HCT116 (cell line): ENCODE measurements at regions not wholly inside any gene's neighbourhood (a gene's known extent, or its start where the extent isn't known, plus 50 kb on each side); places are given as distances from the start of the nearest gene placed in this dataset.

ENCODE experiments used
- ATAC-seq: fragments of 200-7000 bp; cut with Tn5 transposase; 2 replicates; pipeline ENCODE4 v1.9.1; 2020; ENCODE audit warnings: mild to moderate bottlenecking, moderate library complexity
- BruUV-seq: library from RNA; stranded (reverse); fragments of 400-500 nt; replicated peaks from 2 replicates; lab custom pipeline; 2021; lab: Mats Ljungman, UMichigan
- CTCF ChIA-PET: fragments of 300-600 bp; sonication (Branson Sonifier 250); formaldehyde crosslinking; loops from one replicate; lab custom pipeline; 2021; ENCODE audit warnings: antibody characterized with exemption; lab: Charles Lee
- POLR2A ChIA-PET: fragments of 300-600, 350-600 bp; sonication (Branson Sonifier 250); formaldehyde crosslinking; loops from one replicate; lab custom pipeline; 2021; ENCODE audit warnings: antibody characterized with exemption; lab: Charles Lee
- RAD21 ChIA-PET, 2 experiments: fragments of 300-600 bp; sonication (Branson Sonifier 250); formaldehyde crosslinking; loops; one replicate each; lab custom pipeline; 2023; ENCODE audit warnings: low total read pairs in 2 of 2; ENCODE audit not compliant: uncharacterized antibody in 2 of 2, unreplicated experiment in 2 of 2, low non-redundant PET in 1 of 2; lab: Charles Lee
- DNase-seq: peaks from one replicate; pipeline ENCODE4 v3.0.0-alpha.2; 2010; ENCODE audit warnings: low read depth, low spot score
- H2AFZ ChIP-seq: fragments of 200-600 bp; shearing (Covaris generic), sonication (generic); 2 replicates; pipeline ENCODE4 v1.6.1; 2017; ENCODE audit warnings: low read depth, mixed run types, mixed read lengths, antibody characterized with exemption, low read length; ENCODE audit not compliant: poor library complexity, severe bottlenecking
- H3K27ac ChIP-seq: 2 replicates; pipeline ENCODE4 v1.5.1; 2012; ENCODE audit warnings: low read depth, low read length
- H3K27me3 ChIP-seq: fragments of 200-600 bp; sonication (generic); 2 replicates; pipeline ENCODE4 v1.6.1; 2016; ENCODE audit warnings: mixed run types, low read length, mixed read lengths; ENCODE audit not compliant: insufficient read depth
- H3K36me3 ChIP-seq, 2 experiments: fragments of 200-500 bp in 1 of 2; fragments of 200-600 bp in 1 of 2; sonication (Bioruptor generic) in 1 of 2; sonication (generic) in 1 of 2; 2 replicates each; pipeline versions ENCODE4 v1.5.1 to v1.6.1; 2014 to 2016; ENCODE audit warnings: low read length in 2 of 2, inconsistent platforms in 1 of 2, mixed read lengths in 1 of 2, mixed run types in 1 of 2; ENCODE audit not compliant: insufficient read depth in 2 of 2, control insufficient read depth in 1 of 2
- H3K4me1 ChIP-seq, 2 experiments: fragments of 200-600 bp in 1 of 2; sonication (generic) in 1 of 2; 2 replicates each; pipeline versions ENCODE4 v1.5.1 to v1.6.1; 2012 to 2017; ENCODE audit warnings: low read length in 2 of 2, inconsistent platforms in 1 of 2, mild to moderate bottlenecking in 1 of 2, mixed read lengths in 1 of 2, mixed run types in 1 of 2, moderate library complexity in 1 of 2; ENCODE audit not compliant: insufficient read depth in 2 of 2, control insufficient read depth in 1 of 2
- H3K4me2 ChIP-seq: fragments of 200-600 bp; sonication (generic); 2 replicates; pipeline ENCODE4 v1.6.1; 2017; ENCODE audit warnings: mixed run types, low read length, mixed read lengths
- H3K4me3 ChIP-seq, 2 experiments: fragments of 200-600 bp in 1 of 2; sonication (generic) in 1 of 2; replicated peaks in 1 of 2; 2 replicates each; pipeline ENCODE4 v1.5.1; 2011 to 2016; ENCODE audit warnings: low read length in 2 of 2, control low read depth in 1 of 2, low read depth in 1 of 2, mild to moderate bottlenecking in 1 of 2, mixed read lengths in 1 of 2, mixed run types in 1 of 2
- H3K79me2 ChIP-seq: fragments of 200-600 bp; sonication (generic); 2 replicates; pipeline ENCODE4 v1.6.1; 2017; ENCODE audit warnings: mild to moderate bottlenecking, mixed run types, low read length, moderate library complexity, mixed read lengths; ENCODE audit not compliant: insufficient read depth
- H3K9ac ChIP-seq: fragments of 200-600 bp; sonication (generic); 2 replicates; pipeline ENCODE4 v1.6.1; 2016; ENCODE audit warnings: low read length, mixed read lengths
- H3K9me2 ChIP-seq: fragments of 200-600 bp; sonication (generic), shearing (Covaris generic); 2 replicates; pipeline ENCODE4 v1.6.1; 2017; ENCODE audit warnings: mixed run types, mild to moderate bottlenecking, moderate library complexity; ENCODE audit not compliant: insufficient read depth
- H3K9me3 ChIP-seq, 2 experiments: fragments of 200-500 bp in 1 of 2; fragments of 200-600 bp in 1 of 2; sonication (Bioruptor generic) in 1 of 2; sonication (generic) in 1 of 2; 2 replicates each; pipeline ENCODE4 v1.6.1; 2014 to 2017; ENCODE audit warnings: low read length in 2 of 2, mixed read lengths in 2 of 2, inconsistent platforms in 1 of 2, low read depth in 1 of 2, mild to moderate bottlenecking in 1 of 2, mixed run types in 1 of 2, moderate library complexity in 1 of 2; ENCODE audit not compliant: control insufficient read depth in 1 of 2, insufficient read depth in 1 of 2
- H4K20me1 ChIP-seq: fragments of 200-600 bp; sonication (generic), shearing (Covaris generic); 2 replicates; pipeline ENCODE4 v1.6.1; 2017; ENCODE audit warnings: mixed run types, mild to moderate bottlenecking, moderate library complexity; ENCODE audit not compliant: insufficient read depth
- EGR1 ChIP-seq: IDR thresholded peaks from 2 replicates; pipeline ENCODE4 v1.6.1; 2012; ENCODE audit warnings: low read depth
- ELF1 ChIP-seq: IDR thresholded peaks from 2 replicates; pipeline ENCODE4 v1.6.1; 2012; ENCODE audit warnings: low read depth, borderline replicate concordance
- EZH2 ChIP-seq: fragments of 200-600 bp; sonication (generic); IDR thresholded peaks from 2 replicates; pipeline ENCODE4 v1.6.1; 2017; ENCODE audit warnings: antibody characterized with exemption, mixed run types
- JUND ChIP-seq: IDR thresholded peaks from 2 replicates; pipeline ENCODE4 v1.6.1; 2012
- POLR2A ChIP-seq: IDR thresholded peaks from 2 replicates; pipeline ENCODE4 v1.7.0; 2011; ENCODE audit warnings: borderline replicate concordance; ENCODE audit not compliant: insufficient read depth, insufficient read length; ENCODE audit errors: extremely low read depth
- RAD21 ChIP-seq: IDR thresholded peaks from 2 replicates; pipeline ENCODE4 v1.6.1; 2012; ENCODE audit warnings: low read depth, mild to moderate bottlenecking
- SRF ChIP-seq: IDR thresholded peaks from 2 replicates; pipeline ENCODE4 v1.6.1; 2012; ENCODE audit warnings: low read depth
- TCF7L2 ChIP-seq: IDR thresholded peaks from 2 replicates; pipeline ENCODE4 v1.7.0; 2011; ENCODE audit warnings: borderline replicate concordance, inconsistent platforms; ENCODE audit not compliant: insufficient read depth, insufficient read length; ENCODE audit errors: extremely low read depth
- ZFX ChIP-seq: fragments of 450-650 bp; IDR thresholded peaks from 2 replicates; pipeline ENCODE4 v1.6.1; 2017
- ZNF274 ChIP-seq: fragments of 200-500 bp; sonication (Bioruptor generic); IDR thresholded peaks from 2 replicates; pipeline ENCODE4 v1.6.1; 2014; ENCODE audit warnings: mild to moderate bottlenecking, low read depth, low read length, inconsistent platforms
- intact Hi-C: fragments of 100-400 bp; cut with micrococcal nuclease; formaldehyde crosslinking; loops from 2 replicates; pipeline ENCODE4 v1.10.0; 2022
- TF ChIP-seq, protein P1 (sequence below): IDR thresholded peaks from 2 replicates; pipeline ENCODE4 v1.6.1; 2012; ENCODE audit warnings: low read depth
- TF ChIP-seq, protein P2 (sequence below): IDR thresholded peaks from 2 replicates; pipeline ENCODE4 v1.6.1; 2011; ENCODE audit warnings: mild to moderate bottlenecking, low read length, moderate library complexity; ENCODE audit not compliant: insufficient replicate concordance; ENCODE audit errors: extremely low read depth
- TF ChIP-seq, protein P3 (sequence below), 3 experiments: fragments of 200-600 bp in 1 of 3; sonication (generic) in 1 of 3; IDR thresholded peaks in 2 of 3; conservative IDR thresholded peaks in 1 of 3; 2 replicates each; pipeline ENCODE4 v1.5.1; 2012 to 2017; ENCODE audit warnings: low read depth in 2 of 3, low read length in 2 of 3, antibody characterized with exemption in 1 of 3, borderline replicate concordance in 1 of 3, control low read depth in 1 of 3, mild to moderate bottlenecking in 1 of 3, mixed read lengths in 1 of 3, mixed run types in 1 of 3, moderate library complexity in 1 of 3; ENCODE audit not compliant: insufficient read depth in 1 of 3
- TF ChIP-seq, protein P4 (sequence below): IDR thresholded peaks from 2 replicates; pipeline ENCODE4 v1.6.1; 2012
- TF ChIP-seq, protein P5 (sequence below): IDR thresholded peaks from 2 replicates; pipeline ENCODE4 v1.6.1; 2012

DNA sequence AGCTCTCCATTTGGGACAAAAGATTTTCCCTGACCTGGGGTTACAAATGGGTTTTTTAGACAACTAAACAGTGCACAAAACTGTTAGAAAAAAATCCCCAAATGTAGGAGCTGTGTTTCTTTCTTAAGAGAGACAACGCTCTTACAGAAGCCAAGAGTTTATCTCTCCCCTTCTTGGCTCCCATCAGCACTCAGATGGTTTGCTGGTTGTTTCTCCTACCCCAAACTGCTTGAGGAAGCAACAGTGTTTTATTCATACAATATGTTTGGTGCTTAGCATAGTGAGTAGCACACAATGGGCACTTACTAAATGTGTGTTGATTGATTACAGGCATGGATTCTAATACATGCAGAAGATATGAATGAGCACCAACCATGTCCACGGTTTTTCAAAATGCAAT lies 209.5 kb upstream of the ANO5 start:
- Histone ChIP-seq H3K9me2 (no peaks in the 10 kb centered on the region), H2AFZ (no peak overlapping the region), H4K20me1 (no peaks in the 10 kb centered on the region), H3K9ac (no peak overlapping the region), H3K9me3 (peaks cover 3 to 23% of the 10 kb centered on the region in 2 experiments; a peak in 2 of 4 replicates), H3K4me2 (no peak overlapping the region), H3K79me2 (no peaks in the 10 kb centered on the region), H3K27ac (no peak overlapping the region), H3K4me1 (no peaks in the 10 kb centered on the region), H3K27me3 (no peaks in the 10 kb centered on the region), H3K36me3 (no peaks in the 10 kb centered on the region), H3K4me3 (no peak overlapping the region)
- RAD21 ChIA-PET: no interaction called here
- TF ChIP-seq SRF: no peak
- no peak for TF ChIP-seq POLR2A
- TF ChIP-seq, protein P1, sequence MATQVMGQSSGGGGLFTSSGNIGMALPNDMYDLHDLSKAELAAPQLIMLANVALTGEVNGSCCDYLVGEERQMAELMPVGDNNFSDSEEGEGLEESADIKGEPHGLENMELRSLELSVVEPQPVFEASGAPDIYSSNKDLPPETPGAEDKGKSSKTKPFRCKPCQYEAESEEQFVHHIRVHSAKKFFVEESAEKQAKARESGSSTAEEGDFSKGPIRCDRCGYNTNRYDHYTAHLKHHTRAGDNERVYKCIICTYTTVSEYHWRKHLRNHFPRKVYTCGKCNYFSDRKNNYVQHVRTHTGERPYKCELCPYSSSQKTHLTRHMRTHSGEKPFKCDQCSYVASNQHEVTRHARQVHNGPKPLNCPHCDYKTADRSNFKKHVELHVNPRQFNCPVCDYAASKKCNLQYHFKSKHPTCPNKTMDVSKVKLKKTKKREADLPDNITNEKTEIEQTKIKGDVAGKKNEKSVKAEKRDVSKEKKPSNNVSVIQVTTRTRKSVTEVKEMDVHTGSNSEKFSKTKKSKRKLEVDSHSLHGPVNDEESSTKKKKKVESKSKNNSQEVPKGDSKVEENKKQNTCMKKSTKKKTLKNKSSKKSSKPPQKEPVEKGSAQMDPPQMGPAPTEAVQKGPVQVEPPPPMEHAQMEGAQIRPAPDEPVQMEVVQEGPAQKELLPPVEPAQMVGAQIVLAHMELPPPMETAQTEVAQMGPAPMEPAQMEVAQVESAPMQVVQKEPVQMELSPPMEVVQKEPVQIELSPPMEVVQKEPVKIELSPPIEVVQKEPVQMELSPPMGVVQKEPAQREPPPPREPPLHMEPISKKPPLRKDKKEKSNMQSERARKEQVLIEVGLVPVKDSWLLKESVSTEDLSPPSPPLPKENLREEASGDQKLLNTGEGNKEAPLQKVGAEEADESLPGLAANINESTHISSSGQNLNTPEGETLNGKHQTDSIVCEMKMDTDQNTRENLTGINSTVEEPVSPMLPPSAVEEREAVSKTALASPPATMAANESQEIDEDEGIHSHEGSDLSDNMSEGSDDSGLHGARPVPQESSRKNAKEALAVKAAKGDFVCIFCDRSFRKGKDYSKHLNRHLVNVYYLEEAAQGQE: no peak
- TF ChIP-seq JUND: no peak
- no peak for TF ChIP-seq ZNF274
- no peak for TF ChIP-seq EGR1
- TF ChIP-seq, protein P2, sequence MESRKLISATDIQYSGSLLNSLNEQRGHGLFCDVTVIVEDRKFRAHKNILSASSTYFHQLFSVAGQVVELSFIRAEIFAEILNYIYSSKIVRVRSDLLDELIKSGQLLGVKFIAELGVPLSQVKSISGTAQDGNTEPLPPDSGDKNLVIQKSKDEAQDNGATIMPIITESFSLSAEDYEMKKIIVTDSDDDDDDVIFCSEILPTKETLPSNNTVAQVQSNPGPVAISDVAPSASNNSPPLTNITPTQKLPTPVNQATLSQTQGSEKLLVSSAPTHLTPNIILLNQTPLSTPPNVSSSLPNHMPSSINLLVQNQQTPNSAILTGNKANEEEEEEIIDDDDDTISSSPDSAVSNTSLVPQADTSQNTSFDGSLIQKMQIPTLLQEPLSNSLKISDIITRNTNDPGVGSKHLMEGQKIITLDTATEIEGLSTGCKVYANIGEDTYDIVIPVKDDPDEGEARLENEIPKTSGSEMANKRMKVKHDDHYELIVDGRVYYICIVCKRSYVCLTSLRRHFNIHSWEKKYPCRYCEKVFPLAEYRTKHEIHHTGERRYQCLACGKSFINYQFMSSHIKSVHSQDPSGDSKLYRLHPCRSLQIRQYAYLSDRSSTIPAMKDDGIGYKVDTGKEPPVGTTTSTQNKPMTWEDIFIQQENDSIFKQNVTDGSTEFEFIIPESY: no peak
- no peak for TF ChIP-seq RAD21
- TF ChIP-seq, protein P3, sequence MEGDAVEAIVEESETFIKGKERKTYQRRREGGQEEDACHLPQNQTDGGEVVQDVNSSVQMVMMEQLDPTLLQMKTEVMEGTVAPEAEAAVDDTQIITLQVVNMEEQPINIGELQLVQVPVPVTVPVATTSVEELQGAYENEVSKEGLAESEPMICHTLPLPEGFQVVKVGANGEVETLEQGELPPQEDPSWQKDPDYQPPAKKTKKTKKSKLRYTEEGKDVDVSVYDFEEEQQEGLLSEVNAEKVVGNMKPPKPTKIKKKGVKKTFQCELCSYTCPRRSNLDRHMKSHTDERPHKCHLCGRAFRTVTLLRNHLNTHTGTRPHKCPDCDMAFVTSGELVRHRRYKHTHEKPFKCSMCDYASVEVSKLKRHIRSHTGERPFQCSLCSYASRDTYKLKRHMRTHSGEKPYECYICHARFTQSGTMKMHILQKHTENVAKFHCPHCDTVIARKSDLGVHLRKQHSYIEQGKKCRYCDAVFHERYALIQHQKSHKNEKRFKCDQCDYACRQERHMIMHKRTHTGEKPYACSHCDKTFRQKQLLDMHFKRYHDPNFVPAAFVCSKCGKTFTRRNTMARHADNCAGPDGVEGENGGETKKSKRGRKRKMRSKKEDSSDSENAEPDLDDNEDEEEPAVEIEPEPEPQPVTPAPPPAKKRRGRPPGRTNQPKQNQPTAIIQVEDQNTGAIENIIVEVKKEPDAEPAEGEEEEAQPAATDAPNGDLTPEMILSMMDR (IDR thresholded peaks at IDR 0.05 in 2 of 3, conservative IDR thresholded peaks at IDR 0.05 in 1 of 3; ENCODE audit: borderline replicate concordance in 1 of 3, insufficient read depth in 1 of 3, low read depth in 2 of 3, low read length in 2 of 3): no peak
- TF ChIP-seq EZH2: no peak
- no peak for TF ChIP-seq ZFX
- TF ChIP-seq ELF1: no peak
- no peak for TF ChIP-seq TCF7L2
- TF ChIP-seq, protein P4, sequence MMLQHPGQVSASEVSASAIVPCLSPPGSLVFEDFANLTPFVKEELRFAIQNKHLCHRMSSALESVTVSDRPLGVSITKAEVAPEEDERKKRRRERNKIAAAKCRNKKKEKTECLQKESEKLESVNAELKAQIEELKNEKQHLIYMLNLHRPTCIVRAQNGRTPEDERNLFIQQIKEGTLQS: no peak
- TF ChIP-seq, protein P5, sequence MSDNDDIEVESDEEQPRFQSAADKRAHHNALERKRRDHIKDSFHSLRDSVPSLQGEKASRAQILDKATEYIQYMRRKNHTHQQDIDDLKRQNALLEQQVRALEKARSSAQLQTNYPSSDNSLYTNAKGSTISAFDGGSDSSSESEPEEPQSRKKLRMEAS: no peak
- intact Hi-C loops: no loop called here
- POLR2A ChIA-PET: no interaction called here
- no peak for DNase-seq
- no peak for ATAC-seq
- CTCF ChIA-PET: no interaction called here
- BruUV-seq: no TSS peak
